ENCODE measurements at regions not wholly inside any gene's neighbourhood (a gene's known extent, or its start where the extent isn't known, plus 50 kb on each side); places are given as distances from the start of the nearest gene placed in this dataset.
"Not testable (repeated sequence)": the region's sequence is repeated elsewhere in the genome, so short reads cannot be mapped to it uniquely, and the experiment has no call there.

DNA sequence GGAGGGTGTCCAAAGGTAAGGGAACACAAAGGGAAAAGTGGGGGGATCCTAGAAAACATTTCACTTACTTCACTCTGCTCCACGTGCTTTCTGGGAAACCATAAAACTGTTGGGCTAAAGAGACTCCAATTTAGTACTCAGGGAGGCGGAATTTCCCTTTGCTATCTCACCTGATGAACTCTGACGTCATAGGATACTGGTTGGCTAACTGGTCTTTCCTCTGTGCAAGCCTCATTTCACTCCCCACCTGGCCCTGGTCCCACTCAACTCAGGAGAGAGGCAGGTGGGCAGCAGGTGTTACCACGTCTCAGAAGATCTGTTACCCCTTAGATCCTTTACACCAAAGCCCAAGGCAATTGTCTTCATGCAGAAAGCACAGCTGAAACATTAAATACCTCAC, 51.8 kb upstream of the PMAIP1 start:
- DNase-seq = no peak

- DNase-seq = not testable (repeated sequence)
Measured at GRCh38 chr18:59847491-59847846, 52.3 kb upstream of the PMAIP1 start.

DNA sequence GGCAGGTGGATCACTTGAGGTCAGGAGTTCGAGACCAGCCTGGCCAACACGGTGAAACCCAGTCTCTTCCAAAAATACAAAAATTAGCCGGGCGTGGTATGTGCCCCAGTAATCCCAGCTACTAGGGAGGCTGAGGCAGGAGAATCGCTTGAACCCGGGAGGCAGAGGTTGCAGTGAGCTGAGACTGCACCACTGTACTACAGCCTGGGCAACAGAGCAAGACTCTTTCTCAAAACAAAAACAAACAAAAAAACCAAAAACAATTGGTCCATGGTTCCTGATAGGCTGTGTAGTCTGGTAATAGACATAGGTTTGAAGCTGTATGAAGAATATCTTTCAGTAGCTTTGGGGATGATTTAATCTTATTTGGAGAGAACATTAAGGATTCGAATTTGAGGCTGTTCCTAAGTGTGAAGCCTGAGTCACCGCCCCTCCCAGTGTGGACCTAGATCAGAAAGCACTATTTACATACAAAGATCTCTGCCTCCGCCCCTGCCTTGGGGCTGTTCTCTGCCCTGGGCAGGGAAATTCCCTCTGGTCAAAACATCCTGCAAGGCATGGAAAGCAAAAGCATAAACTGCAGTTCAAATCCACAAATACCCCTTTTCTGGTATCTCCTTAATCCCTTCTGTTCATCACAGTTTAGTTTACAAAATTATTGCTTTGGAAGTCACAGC, 52.8 kb upstream of the PMAIP1 start:
- no peak for DNase-seq

- DNase-seq = no peak
Measured at GRCh38 chr18:59842947-59843346, 56.8 kb upstream of the PMAIP1 start.

- no peak for DNase-seq
Measured at GRCh38 chr18:59839931-59840685, 59.7 kb upstream of the PMAIP1 start.

DNA sequence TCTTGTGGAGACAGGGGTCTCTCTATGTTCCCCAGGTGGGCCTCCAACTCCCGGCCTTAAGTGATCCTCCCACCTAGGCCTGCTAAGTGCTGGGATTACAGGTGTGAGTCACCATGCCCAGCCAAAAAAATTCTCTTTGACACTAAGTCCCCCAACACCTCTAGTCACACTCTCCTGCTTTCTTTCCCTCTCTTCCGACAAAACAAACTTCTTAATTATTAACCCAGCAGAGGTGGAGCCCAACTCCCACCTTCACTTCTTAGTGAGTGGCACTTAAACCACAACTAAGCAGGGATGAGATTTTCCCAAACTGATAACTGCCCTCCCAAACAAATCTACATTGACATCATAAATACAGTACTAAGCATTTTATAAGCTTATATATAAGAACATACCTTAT, 60.5 kb upstream of the PMAIP1 start:
- no peak for DNase-seq

GRCh38 chr18:59837586-59837985, 62.2 kb upstream of the PMAIP1 start:
- DNase-seq = peak; percentile 66 to 78

GRCh38 chr18:59835605-59836379, 64.0 kb upstream of the PMAIP1 start:
- DNase-seq = no peak

GRCh38 chr18:59834267-59834666, 65.5 kb upstream of the PMAIP1 start:
- DNase-seq = no peak

- DNase-seq = no peak
Measured at GRCh38 chr18:59833785-59834184, 66.0 kb upstream of the PMAIP1 start.

DNA sequence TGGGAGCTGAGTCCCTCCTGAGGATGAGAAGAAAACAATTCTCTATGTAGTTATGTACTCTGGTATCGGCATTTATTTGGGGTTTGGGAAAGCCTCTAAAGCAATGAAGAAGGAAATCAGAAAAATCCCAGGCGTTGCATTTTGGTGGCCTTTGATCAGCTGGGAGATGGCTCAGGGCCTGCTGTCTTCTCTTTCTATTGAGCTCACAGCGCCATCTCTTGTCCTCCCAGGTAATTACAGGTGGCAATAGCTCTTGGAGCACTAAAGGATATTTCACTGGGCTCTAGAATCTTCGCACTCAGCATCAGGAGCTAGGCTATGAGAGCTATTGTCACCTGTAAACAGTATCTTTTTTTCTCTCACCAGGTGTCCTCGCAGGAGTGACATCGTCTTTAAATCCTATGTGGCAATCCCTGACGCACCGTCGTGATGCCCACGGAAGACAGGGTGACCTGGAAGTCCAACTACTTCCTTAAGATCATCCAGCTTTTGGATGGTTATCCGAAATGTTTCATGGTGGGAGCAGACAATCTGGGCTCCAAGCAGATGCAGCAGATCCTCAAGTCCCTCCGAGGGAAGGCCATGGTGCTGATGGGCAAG, 76.1 kb upstream of the PMAIP1 start:
- DNase-seq = peak; percentile 64 to 70

- no peak for DNase-seq
Measured at GRCh38 chr18:59822612-59823550, 76.9 kb upstream of the PMAIP1 start.

- DNase-seq = no peak
Measured at GRCh38 chr18:59821983-59822382, 77.8 kb upstream of the PMAIP1 start.

- no peak for DNase-seq
Measured at GRCh38 chr18:59820663-59821062, 79.1 kb upstream of the PMAIP1 start.

DNA sequence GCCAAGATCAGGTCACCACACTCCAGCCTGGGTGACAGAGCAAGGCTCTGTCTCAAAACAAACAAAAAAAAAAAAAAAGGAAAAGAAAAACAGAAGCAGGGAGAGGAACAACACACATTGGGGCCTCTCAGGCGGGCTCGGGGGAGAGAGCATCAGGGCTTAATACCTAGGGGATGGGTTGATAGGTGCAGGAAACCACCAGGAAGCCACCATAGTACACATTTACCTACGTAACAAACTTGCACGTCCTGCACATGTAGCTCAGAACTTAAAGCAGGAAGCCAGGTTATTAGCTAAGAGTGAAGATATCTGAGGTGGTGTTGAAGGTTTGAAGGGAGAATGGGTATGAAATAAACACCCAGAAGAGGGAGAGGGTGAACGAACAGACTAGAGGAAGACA, 81.0 kb upstream of the PMAIP1 start:
- no peak for DNase-seq

DNA sequence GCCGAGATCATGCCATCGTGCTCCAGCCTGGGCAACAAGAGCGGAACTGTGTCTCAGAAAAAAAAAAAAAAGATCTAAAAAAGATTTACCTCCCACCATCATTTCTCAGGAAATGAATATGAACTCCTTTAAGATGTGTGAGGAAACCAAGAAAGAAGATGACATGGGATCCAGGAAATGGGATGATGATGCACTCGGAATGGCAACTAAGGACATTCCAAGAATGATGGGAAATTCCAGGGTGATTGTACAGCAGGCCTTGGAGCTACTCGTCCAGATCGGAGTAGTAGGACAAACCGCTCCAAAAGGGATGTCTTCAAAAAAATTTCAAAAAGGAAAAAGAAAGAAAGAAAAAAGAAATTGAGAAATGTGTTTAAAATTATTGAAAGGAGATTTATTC, 84.9 kb upstream of the PMAIP1 start:
- DNase-seq = no peak

DNA sequence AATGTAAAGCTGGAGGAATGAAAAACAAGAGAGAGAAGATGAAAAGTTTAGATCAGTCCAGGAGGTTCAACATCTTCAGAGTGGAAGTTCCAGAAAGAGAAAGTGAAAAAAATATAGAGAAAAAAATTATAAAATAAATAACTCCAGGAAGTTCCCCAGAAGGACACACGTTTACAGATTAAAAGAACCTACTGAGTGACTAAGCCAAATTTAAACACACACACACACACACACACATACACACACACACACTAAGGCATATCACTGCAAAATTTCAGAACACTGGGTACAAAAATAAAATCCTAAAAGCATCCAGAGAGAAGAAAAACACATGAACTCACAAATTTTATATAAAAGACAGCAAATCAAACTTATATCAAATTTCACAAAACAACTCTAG, 85.9 kb upstream of the PMAIP1 start:
- no peak for DNase-seq

GRCh38 chr18:59810735-59811520, 88.9 kb upstream of the PMAIP1 start:
- DNase-seq = no peak

DNA sequence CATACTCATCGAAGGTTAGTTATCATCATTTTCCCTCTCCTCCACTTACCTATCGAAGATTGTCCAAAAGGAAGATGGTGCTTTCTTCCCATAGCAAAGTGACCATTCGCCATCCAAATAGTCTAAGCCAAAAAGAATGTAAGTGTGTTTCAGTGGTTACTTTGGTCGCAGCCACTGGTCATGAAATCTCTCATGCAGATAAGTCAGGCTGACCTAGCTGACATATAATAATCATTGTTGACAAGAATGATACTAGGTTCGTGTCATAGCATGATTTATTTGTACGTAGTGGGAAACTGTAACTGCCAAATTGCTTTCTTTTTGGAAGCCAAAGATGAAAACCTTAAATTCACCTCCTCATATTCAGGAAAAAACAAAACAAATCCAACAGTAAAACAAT, 89.6 kb upstream of the PMAIP1 start:
- no peak for DNase-seq

- DNase-seq = no peak
Measured at GRCh38 chr18:59802031-59802430, 97.8 kb upstream of the PMAIP1 start.

DNA sequence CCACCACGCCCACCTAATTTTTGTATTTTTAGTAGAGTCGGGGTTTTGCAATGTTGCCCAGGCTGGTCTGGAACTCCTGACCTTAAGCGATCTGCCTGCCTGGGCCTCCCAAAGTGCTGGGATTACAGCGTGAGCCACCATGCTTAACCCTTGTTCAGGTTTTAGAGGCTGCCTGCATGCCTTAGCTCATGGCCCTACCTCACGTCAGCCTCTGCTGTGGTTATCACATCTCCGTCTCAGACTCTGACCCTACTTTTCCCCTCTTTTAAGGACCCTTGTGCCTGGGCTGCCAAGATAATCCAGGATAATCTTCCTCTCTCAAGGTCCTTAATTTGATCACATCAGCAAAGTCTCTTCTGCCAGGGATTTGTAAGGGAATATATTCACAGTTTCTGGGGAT, 98.2 kb upstream of the PMAIP1 start:
- no peak for DNase-seq

- DNase-seq = no peak
Measured at GRCh38 chr18:59800897-59801296, 98.9 kb upstream of the PMAIP1 start.
